Hepatocyte (in vitro differentiated cells): ENCODE measurements at regions not wholly inside any gene's neighbourhood (a gene's known extent, or its start where the extent isn't known, plus 50 kb on each side); places are given as distances from the start of the nearest gene placed in this dataset.

ENCODE experiments used
- EZH2phosphoT487 ChIP-seq: fragments of 200-600 bp; sonication (generic); IDR thresholded peaks from one replicate; pipeline ENCODE4 v1.6.1; 2018; ENCODE audit warnings: antibody characterized with exemption, mild to moderate bottlenecking, low read depth, moderate library complexity; ENCODE audit not compliant: unreplicated experiment, severe bottlenecking
- TF ChIP-seq, protein P1 (sequence below): fragments of 200-600 bp; sonication (generic); IDR thresholded peaks from 2 replicates; pipeline ENCODE4 v1.5.1; 2016; ENCODE audit warnings: antibody characterized with exemption, mild to moderate bottlenecking; ENCODE audit not compliant: poor library complexity

DNA sequence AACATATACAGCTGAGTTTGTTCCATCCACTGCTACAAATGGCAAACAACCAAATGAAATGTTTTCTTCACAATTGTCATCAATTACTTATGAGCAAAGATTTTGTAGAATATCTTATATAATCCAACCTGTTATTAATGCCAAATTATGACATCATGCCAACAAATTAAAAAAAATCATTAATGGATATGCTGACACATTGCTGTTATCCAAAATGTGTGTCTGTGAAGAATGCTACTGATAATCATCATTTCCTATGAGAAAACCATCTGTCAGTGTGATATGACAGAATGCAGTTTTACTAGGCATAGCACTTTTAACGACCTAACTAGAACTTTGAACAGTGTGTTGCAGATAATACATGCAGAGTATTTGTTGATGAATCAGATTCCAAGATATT, 556.5 kb upstream of the KCNMB2 start:
- no peak for TF ChIP-seq EZH2phosphoT487
- TF ChIP-seq, protein P1, sequence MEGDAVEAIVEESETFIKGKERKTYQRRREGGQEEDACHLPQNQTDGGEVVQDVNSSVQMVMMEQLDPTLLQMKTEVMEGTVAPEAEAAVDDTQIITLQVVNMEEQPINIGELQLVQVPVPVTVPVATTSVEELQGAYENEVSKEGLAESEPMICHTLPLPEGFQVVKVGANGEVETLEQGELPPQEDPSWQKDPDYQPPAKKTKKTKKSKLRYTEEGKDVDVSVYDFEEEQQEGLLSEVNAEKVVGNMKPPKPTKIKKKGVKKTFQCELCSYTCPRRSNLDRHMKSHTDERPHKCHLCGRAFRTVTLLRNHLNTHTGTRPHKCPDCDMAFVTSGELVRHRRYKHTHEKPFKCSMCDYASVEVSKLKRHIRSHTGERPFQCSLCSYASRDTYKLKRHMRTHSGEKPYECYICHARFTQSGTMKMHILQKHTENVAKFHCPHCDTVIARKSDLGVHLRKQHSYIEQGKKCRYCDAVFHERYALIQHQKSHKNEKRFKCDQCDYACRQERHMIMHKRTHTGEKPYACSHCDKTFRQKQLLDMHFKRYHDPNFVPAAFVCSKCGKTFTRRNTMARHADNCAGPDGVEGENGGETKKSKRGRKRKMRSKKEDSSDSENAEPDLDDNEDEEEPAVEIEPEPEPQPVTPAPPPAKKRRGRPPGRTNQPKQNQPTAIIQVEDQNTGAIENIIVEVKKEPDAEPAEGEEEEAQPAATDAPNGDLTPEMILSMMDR: no peak
